Activated gamma-delta T cell treated with Interleukin-2 at 50 U/mL for 16 hours (primary cell): ENCODE measurements at regions not wholly inside any gene's neighbourhood (a gene's known extent, or its start where the extent isn't known, plus 50 kb on each side); places are given as distances from the start of the nearest gene placed in this dataset.
"Not testable (repeated sequence)": the region's sequence is repeated elsewhere in the genome, so short reads cannot be mapped to it uniquely, and the experiment has no call there.

ENCODE experiments used
- DNase-seq: peaks from one replicate; pipeline ENCODE4 v3.0.0-alpha.2; 2020

DNA sequence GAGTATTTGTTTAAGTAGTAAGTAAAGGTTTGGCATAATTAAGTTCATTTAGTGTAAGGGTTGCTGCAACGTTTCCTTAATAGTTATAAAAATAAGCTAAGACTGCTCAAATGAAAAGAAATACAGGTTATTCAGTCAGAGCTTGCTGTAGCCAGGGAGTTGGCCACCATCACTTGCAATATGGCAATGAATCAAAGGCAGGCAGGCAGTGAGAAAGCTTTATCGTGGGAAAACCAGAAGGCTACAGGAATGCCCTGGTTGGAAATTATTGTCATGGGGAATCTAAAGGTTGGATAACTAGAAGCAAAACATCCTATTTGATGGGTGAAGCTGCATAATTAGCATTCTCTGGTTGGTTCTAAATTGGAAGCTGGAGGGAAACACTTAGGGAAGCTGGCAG lies 1286.4 kb upstream of the CDH18 start:
- DNase-seq, result not testable (repeated sequence)

DNA sequence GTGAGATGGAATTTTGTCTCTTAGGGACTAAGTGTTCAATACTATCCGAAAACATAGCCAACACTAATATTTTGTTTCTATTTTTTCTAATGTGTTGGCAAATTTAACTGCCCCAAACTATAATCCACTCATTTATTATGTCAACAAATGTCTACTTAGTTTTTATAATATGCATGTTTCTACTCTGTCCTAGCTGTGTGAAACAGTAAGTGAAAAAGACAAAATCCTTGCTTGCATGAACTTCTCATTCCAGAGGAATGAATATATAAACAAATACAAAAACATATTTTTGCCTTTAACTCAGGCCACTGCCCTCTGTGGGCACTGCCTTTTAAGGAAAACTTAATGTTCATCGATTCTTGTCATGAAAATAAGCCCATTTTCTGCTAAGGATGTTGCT lies 1275.4 kb upstream of the CDH18 start:
- DNase-seq, result no peak

DNA sequence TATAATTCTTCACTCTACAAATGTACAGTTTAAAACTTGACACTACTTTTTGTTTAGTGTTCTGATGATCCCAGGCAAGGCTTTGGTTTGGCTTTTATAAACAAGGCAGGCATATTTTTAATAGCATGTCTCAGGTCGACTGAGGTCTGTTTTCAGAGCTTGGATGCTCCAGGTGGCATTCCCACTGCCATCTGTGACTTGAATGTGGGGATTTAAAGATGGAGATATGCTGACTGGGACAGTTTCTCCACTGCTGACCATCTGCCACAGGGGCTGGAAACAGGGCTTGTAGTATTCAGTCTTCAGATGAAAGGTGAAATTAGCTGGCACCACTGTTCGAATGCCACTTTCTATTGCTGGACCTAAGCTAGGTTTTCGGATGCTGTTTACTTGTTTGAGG lies 1266.2 kb upstream of the CDH18 start:
- DNase-seq, result no peak

DNA sequence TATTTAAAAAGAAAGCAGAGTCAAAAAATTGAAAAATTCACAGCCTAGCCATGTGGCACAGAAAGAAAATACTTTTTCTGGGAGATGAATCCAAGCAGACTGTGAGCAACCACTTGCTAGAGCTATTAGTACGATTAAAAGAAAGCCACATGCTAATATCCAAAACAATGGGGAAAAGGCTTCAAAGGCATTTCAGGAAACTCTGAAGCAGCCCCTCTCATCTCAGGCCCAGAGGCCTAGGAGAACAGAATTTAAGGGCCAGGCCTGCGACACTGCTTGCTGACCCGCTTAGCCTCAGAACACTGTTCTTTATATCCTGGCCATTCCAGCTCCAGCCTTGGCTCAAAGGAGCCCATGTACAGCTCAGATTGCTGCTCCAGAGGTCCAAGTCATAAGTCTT lies 1257.0 kb upstream of the CDH18 start:
- no peak for DNase-seq

DNA sequence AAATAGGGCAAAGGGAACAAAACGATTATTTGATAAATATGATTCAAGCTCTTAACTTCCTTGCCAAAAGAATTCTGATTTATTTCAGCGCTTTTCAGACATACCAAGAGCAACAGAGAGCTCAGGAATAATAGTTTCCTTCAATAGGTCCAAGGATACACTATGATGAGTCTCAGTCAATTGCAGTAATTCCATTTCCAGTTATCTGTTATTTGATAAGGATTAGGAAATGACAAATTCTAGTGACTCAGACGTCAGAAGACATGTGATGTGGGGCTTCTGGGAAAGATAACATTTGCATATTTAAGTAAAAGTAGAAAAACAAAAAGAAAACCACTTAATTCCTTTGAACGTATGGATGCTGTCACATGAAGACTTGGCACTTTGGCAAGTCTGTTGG lies 1250.8 kb upstream of the CDH18 start:
- DNase-seq, result no peak

DNA sequence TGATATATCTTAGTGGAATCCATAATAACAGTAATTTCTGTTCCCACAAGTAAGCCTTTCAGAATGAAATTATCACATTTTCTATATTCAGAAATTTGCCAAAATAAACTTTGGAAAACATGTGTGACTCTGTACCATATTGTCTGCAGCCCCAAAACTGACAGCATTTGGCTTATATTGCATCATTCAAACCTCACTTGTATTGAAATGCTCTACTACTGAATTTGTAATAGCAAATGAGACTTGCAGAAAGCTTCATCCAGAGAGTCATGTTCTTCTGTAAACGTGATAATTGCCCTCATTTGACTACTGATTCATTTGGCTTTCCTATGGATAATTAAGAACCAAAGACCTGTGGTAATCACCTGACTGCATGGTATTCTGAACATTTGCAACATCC lies 1249.5 kb upstream of the CDH18 start:
- no peak for DNase-seq

DNA sequence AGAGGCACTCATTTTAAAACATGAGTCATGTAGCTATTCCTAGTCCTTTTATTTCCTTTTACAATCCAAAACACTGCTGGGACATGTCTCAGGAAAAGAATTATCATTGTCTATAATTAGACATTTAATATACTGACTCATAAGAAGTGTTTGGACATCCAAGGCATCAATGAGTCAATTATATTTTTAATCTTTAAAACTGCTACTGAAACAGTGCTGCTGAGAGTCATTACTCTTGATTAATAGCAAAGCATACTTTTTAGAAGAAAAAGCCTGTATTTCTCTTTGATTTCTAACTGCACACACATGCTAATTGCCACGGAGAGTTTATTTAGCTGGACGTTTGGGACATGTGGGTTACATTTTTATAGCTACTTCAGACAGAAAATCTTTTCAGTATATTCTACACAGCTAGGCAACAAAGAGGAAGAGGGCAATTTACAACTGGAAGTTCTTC lies 1249.0 kb upstream of the CDH18 start:
- no peak for DNase-seq

DNA sequence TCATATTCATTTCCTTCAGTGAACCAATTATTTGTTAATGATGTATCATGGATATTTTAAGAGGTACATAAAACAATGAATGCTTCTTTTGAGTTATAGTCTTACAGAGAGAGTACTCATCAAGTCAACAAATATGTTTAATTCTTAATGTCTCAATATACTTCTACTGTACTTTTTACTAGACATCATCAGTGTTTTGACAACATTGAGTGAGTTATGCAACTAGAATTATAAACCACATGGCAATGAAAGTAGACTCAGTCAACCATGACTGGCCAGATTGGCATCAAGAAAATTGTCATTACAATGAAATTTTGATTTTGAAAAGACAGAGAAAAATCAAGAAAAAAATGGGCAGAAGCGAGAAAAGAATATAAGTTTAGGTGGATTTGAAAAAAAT lies 1248.1 kb upstream of the CDH18 start:
- DNase-seq, result no peak

DNA sequence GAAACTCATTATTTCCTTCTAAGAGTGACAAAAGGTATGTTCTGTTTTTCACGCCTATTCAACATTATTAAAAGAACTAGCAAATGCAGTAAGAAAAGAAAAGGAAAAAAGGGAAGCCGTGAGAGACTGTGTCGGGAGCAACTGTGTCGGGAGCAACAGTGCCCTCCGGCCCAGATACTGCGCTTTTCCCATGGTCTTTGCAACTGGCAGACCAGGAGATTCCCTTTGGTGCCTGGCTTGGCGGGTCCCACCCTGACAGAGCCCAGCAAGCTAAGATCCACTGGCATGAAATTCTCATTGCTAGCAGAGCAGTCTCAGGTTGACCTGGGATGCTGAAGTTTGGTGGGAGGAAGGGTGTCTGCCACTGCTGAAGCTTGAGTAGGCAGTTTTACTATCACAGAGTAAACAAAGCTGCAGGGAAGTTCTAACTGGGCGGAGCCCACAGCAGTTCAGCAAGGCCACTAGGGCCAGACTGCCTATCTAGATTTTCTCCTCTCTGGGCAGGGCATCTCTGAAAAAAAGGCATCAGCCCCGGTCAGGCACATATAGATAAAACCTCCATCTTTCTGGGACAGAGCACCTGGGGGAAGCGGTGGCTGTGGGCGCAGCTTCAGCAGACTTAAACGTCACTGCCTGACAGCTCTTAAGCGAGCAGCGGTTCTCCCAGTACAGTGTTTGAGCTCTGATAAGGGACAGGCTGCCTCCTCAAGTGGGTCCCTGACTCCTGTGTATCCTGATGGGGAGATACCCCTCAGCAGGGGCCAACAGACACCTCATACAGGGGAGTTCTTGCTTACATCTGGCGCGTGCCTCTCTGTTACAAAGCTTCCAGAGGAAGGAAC lies 1237.4 kb upstream of the CDH18 start:
- DNase-seq, result no peak

DNA sequence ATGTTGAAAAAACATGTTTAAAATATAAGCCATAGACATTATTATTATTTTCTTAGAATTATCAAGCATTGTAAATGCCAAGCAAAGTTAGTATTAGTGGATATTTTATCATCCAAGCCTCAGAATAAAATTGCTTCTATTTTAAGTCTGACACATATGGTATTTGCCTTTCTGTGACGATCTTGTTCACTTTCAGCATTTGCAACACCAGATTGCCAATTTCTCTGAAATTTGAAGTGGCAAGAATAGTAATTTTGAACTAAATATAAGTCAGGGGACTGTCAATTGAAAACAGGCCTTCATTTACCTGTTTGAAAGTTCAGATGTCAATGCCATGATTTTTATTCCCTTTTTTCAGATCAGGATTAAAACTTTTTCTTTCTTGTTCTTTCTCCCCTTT lies 1233.6 kb upstream of the CDH18 start:
- no peak for DNase-seq

DNA sequence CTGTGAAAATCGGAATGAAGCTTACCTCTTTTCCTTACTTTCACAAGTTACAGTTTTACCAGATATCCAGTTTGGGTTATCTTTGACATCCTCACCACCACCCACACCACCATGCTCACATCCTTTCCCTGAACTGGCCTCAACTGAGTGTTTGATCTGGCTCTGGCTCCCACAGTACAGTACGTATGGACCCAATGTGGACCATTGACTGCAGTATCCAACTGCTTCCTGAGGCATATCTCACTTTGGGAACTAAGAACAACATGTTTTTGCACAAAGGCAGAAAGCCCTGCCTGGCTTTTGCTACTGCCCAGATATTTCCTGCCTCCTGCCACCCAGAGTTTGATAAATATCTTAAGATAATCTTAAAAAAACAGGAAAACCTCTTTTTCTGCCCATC lies 1232.0 kb upstream of the CDH18 start:
- DNase-seq, result no peak

DNA sequence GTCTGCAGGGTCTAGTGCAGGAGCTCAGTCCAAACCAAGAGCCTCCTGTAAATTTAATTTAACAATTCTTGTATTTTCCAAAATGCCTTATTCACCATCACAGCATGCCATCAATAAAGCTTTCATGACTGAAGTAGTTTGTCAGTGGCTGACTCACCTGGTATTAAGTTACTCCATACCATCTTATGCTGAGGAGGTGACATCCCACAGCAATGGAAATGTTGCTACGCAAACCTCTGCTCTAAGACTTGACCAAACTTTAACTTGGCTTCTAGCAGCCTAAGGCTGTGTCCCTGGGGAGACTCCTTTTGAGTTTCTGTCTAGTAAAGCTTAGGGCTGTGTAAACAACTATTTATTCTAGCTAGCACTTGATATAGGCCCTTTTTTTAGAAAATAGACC lies 1231.3 kb upstream of the CDH18 start:
- no peak for DNase-seq

DNA sequence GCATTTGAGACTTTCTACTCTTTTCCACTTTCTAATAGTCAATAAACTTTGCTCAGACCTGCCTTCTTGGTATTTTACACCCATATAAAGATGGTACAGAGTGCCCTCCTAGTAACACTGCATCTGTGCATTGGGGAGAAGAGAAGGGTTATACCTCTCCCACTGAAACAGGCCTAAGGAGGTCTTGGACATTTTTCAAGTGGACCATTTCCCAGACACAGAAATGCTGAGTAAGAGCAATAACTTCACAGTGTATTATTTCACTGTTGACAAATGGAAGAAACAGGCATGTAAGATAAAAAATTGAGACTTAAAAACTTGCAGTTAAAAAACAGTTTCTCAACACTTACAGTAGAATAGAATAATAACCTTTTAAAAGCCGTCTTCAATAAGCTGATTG lies 1224.0 kb upstream of the CDH18 start:
- DNase-seq, result no peak

DNA sequence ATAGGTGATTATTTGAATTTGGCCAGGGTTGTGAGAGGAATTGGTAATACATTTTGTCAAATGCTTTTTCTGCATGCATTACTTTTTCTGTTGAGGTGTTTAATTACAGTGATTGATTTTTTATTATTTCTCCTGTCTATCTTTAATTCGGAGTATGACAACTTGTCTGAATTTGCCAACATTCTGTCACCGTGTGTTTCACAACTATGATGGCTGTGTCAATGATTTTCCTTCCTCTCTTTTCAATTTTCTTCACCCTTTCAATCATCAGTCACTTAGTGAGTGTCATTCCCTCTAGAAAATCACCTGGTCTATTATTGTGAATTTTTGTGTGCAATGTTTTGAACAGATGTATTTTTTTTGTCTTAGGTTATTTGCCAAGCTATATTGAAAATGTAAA lies 1221.4 kb upstream of the CDH18 start:
- no peak for DNase-seq

DNA sequence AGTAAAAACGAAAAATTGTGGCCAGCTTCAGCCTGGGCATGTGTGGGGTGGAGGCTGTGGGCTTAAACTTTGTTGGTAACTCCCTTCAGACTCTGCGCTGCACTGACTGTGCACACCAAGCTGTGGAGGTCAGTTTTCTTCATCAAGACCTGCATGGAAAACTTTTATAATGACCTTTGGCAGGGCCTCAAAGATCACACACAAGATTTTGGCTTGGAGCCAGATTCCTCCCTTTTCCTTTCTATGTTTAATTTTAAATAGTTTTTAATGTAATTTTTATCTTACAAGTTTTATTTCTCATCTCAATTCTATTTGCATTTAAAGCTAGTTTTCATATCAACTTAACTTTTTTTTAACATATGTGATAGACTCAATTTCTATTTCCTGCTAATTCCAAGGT lies 1211.1 kb upstream of the CDH18 start:
- no peak for DNase-seq

DNA sequence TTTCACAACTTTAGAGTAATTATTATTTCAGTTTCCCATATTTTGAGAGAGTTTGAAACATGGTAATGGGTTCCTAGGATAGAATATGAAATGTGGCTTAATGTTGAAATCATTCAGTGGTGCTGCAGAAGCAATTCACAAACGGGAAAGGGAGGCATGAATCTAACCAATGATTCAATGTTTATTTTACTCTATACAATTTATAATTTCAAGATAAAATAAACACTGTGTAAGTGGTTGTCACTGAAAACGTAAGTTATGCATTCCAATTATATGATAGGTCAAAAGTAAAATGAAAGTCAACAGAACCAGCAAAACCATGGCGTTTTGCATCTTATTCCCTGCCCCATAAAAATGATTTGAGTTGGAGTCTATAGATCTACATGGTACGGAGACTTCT lies 1207.1 kb upstream of the CDH18 start:
- DNase-seq, result no peak

DNA sequence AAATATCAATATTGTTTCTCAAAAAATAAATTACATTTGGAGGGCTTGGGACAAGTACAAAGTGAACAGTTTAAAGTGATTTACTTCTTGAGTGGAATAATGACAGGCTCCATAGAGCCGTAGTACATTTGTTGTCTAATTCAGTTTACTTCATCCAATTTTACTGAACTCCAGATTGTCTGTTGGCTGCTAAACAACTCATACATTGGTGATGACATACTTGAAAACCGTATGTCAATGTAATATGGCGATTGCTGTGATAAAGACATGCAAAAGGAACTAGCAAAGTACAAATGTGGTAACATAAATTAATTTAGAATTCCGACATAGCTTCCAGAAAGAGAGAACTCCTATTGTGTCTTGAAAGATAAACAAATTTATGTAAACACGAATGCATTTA lies 1197.5 kb upstream of the CDH18 start:
- DNase-seq, result no peak

DNA sequence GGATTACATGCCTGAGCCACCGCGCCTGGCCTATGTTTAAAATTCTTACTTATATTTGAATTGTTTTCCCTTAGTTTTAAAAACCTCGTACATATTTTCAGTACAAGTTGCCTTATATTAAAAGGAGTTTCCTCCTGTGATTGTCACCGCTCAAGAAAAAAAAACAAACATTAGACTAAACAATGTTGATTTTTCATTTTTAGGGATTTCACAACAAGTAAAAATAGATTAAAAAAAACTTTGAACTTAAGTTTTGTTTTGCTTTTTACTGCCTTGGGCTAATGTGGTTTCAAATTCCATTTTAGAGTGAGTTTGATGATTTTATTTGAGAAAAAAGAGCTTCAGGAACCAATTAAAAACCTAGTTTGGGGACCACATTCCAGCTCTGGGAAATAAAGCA lies 1196.6 kb upstream of the CDH18 start:
- DNase-seq, result no peak

DNA sequence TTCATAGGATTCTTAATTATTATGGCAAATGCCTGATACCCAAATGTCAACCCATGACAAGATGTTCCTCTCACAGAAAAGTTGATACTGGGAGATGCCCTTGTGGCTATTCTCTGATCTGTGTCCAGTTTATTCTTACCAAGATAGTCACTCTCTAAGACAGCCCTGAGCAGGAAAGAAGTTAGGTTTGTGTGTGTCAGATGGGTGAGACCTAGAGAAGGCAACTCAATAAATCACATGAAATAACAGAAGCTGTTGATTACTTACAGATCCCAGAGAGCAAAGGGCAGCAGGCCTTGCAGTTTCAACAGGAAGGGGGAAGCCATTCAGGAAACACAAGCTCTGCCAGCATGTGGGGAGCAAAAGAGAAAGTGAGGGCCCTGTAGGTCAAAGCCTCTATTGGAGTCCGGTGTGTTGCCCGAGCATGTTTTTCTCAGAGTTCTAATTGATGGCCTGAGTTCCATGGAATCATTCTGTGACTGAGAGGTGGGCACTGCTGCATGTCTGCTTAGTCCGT lies 1193.7 kb upstream of the CDH18 start:
- DNase-seq, result no peak

DNA sequence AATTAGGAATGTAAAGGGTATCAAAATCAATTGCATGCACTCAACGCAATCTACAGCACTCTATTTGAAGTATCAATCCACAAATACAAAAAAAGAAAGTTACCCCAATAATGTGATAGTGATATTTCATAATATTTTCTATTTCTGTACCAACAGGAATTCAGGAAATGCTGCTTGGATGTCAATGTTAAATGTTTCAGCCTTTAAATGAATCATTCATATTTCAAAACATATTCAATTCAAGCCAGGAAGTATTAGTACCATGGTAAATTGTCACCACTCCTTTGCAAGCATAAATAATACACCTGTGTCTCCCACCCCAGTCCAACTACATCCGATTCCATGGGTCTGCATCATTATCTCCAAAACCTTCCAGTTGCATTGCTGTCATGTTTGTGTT lies 1185.5 kb upstream of the CDH18 start:
- DNase-seq, result no peak

DNA sequence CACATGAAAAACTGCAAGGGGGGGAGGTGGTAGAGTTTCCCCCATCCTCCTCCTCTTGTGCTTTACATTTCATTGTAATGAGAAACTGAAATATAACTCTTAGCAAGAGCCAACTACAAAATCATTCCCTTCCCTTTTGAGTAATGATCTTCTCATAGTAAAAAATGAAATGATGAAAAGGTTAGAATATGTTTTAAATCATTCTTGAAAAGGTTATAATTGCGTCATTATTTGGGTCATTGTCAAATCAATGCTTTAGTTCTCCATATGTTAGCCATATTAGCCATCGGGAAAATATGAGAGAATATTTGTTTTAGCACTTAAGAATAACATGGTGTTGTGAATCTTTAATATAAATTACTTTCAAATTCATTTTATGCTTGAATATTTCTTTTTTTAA lies 1185.0 kb upstream of the CDH18 start:
- no peak for DNase-seq

DNA sequence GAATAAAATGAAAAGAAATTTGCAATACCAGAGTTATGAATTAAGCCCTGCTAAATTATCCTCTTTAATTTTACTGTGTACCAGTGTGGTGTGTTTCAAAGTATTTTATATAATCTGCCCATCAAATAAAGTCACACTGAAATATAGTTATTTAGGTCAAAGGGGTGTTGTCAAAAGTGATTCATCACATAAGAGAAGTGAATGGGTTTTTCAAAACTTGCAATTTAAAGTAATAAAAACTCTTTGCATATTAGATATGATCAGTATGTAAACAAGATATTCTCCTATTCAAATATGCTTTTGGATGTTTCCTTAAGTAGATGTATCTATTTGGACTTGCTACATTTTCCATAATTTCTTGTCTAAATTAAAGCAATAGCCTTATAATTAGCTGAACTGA lies 1183.0 kb upstream of the CDH18 start:
- no peak for DNase-seq

DNA sequence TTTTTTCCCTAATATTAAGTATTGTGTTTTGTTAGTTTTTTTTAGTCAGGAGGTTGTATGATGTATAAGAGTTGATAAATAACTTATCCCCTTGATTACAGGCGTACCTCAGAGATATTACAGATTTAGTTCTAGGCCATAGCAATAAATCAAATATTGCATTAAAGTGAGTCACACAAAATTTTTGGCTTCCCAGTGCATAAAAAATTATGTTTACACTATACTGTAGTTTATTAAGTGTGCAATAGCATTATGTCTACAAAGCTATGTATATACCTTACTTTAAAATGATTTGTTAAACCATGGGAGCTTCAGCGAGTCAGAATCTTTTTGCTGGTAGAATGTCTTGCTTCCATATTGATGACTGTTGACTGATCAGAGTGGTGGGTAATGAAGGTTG lies 1180.6 kb upstream of the CDH18 start:
- DNase-seq, result no peak

DNA sequence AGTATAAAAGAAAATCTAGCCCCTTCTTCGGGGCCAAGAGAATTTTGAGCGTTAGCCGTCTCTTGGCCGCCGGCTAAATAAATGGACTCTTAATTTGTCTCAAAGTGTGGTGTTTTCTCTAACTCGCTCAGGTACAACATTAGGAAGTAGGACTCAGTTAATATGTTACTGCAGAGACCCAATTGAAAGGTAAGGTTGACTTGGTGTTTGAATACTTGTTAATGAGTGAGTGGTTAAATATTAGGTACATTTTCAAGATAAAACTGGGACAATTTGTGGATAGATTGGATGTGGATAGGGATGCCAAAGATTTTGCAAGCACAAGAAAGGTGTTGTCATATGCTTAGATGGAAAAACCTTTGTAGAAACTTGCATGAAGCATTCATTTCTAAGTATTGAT lies 1177.3 kb upstream of the CDH18 start:
- no peak for DNase-seq

DNA sequence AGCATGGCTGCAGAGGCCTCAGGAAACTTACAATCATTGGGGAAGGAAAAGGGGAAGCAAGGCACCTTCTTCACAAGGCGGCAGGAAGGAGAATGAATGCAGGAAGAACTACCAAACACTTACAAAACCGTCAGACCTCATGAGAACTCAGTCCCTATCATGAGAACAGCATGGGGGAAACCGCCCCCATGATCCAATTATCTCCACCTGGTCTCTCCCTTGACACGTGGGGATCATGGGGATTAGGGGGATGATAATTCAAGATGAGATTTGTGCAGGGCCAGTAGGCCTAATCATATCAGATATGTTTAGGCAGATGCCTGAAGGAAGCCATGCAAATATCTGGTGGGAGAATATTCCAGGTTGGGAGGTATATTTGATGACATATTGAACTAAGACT lies 1176.4 kb upstream of the CDH18 start:
- DNase-seq, result no peak
